ENCODE measurements at regions not wholly inside any gene's neighbourhood (a gene's known extent, or its start where the extent isn't known, plus 50 kb on each side); places are given as distances from the start of the nearest gene placed in this dataset.
"Not testable (repeated sequence)": the region's sequence is repeated elsewhere in the genome, so short reads cannot be mapped to it uniquely, and the experiment has no call there.

DNA sequence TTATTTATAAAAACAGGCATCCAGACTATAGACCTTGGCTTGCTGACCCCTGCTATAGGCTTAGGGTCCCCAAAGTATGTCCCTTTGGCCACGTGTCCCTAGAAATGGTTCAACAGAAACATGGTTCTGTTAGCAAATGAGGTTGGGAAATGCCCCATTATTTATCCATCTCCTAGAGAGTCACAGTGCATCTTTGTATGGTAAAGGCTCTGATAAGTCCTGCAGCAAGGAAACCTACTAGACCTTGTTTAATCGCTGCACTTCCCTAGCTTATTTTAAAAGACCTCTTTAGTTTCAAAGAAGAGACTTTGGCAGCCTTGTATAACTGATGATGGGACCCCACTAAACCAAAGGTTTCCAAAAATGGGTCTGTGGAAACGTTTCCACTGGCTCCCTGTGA is 471.5 kb downstream of the MED13L start:
- H3K4me2 ChIP-seq = no peak overlapping the region
- H3K9me3 ChIP-seq (replicated peaks in 1 of 11) = no peaks in the 10 kb centered on the region
- no peak overlapping the region for H3K4me3 ChIP-seq
- TF ChIP-seq Cebpa-rat (IDR thresholded peaks at IDR 0.05) = no peak
- H3K9ac ChIP-seq = no peak overlapping the region
- no peaks in the 10 kb centered on the region for H3K27me3 ChIP-seq
- H4K20me1 ChIP-seq = no peaks in the 10 kb centered on the region
- H3K27ac ChIP-seq = no peak overlapping the region
- peaks cover 0 to 7% (median 0%) of the 10 kb centered on the region in 10 experiments; a peak in 6 of 20 replicates for H3K4me1 ChIP-seq
- no peaks in the 10 kb centered on the region for H3K36me3 ChIP-seq

DNA sequence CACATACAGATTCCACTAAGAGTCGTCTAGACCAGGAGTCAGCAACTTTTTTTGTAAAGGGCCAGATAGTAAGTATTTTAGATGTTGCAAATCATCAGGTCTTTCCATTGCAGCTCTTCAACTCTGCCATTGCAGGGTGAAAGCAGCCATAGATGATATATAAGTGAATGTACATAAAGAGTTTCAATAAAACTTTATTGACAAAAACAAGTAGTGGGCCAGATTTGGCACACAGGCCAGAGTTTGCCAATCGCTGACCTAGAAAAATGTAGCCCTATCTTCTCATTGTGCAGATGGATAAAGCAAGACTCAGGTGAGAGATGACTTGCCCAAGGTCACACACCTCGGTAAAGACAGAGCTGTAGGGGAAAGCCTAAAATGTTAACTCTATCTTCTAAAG is 474.7 kb downstream of the MED13L start:
- Histone ChIP-seq H3K27ac (no peak overlapping the region), H3K9me3 (replicated peaks in 1 of 11) (no peaks in the 10 kb centered on the region), H3K4me3 (no peak overlapping the region), H3K27me3 (no peaks in the 10 kb centered on the region), H3K36me3 (no peaks in the 10 kb centered on the region), H4K20me1 (no peaks in the 10 kb centered on the region), H3K9ac (no peak overlapping the region), H3K4me1 (no peaks in the 10 kb centered on the region), H3K4me2 (no peak overlapping the region)
- TF ChIP-seq Cebpa-rat (IDR thresholded peaks at IDR 0.05) = no peak

DNA sequence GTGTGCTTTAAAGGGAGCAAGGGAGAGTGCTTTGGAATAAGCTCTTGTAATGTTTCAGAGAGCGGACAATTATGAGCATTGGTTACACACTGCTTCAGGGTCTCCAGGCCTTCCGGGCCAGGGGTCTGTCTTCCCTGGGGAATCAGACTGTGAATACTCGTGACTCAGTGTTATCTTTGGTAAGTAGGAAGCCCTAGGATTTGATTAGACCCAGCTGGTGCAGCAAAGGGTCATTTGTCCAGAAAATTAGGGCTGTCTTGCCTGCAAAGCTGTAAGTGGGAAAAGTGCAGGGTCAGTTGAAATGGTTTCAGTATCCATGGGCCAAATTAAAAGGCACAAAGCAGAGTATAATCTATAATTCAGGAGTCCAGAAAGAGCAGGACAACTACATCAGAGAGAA is 475.6 kb downstream of the MED13L start:
- Histone ChIP-seq H3K36me3 (no peaks in the 10 kb centered on the region), H3K27me3 (no peaks in the 10 kb centered on the region), H3K4me2 (no peak overlapping the region), H3K4me1 (no peaks in the 10 kb centered on the region), H3K27ac (no peak overlapping the region), H3K4me3 (no peak overlapping the region), H4K20me1 (no peaks in the 10 kb centered on the region), H3K9ac (no peak overlapping the region), H3K9me3 (replicated peaks in 1 of 11) (no peaks in the 10 kb centered on the region)
- TF ChIP-seq Cebpa-rat (IDR thresholded peaks at IDR 0.05) = no peak

DNA sequence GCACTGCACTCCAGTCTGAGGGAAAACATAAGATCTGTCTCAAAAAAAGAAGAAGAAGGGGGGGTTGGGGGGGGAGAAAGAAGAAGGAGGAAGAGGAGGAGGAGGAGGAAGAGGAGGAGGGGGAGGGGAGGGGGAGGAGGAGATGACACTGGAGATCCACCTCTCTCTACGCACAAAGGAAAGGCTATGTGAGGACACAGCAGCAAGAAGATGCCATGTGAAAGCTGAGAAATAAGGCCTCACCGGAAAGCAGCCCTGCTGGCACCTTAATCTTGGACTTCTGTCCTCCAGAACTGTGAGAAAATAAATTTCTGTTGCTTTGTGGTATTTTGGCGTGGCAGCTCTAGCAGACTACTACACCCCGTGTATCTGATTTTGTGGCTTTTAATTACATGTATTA is 477.9 kb downstream of the MED13L start:
- H3K9me3 ChIP-seq (replicated peaks in 1 of 11) = no peaks in the 10 kb centered on the region
- H3K27me3 ChIP-seq = no peaks in the 10 kb centered on the region
- TF ChIP-seq Cebpa-rat (IDR thresholded peaks at IDR 0.05) = no peak
- H3K9ac ChIP-seq = no peak overlapping the region
- no peaks in the 10 kb centered on the region for H3K36me3 ChIP-seq
- no peaks in the 10 kb centered on the region for H3K4me1 ChIP-seq
- no peak overlapping the region for H3K4me3 ChIP-seq
- H3K4me2 ChIP-seq = no peak overlapping the region
- H4K20me1 ChIP-seq = no peaks in the 10 kb centered on the region
- no peak overlapping the region for H3K27ac ChIP-seq

DNA sequence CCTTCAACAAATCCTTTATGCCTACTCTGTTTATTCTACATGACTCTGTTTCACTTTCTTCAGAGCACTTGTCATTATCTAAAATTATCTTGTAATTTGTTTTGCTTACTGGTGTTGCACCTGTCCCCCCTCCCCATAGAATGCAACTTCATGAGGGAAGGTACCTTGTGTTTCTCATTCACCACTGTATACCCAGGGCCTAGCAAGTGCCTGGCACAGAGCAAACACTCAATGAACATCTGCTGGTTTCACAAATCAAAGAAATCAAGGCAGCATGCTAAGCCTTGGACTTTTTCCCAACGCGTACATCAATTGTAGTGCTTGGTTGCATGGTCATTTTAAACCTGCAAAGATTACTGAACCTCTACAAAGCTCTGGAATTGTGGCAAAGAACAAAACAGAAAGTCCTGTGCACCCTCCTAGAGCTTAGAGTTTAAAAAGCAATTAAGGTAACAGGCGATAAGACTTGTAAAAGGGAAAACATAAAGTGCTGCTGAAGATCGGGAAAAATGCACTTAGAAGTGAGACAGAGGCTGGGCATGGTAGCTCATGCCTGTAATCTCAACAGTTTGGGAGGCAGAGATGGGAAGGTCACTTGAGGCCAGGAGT is 479.1 kb downstream of the MED13L start:
- Histone ChIP-seq H3K4me3 (no peak overlapping the region), H3K4me1 (no peaks in the 10 kb centered on the region), H4K20me1 (no peaks in the 10 kb centered on the region), H3K4me2 (no peak overlapping the region), H3K27ac (no peak overlapping the region), H3K9ac (no peak overlapping the region), H3K36me3 (no peaks in the 10 kb centered on the region), H3K9me3 (replicated peaks in 1 of 11) (no peaks in the 10 kb centered on the region), H3K27me3 (no peaks in the 10 kb centered on the region)
- TF ChIP-seq Cebpa-rat (IDR thresholded peaks at IDR 0.05) = no peak

DNA sequence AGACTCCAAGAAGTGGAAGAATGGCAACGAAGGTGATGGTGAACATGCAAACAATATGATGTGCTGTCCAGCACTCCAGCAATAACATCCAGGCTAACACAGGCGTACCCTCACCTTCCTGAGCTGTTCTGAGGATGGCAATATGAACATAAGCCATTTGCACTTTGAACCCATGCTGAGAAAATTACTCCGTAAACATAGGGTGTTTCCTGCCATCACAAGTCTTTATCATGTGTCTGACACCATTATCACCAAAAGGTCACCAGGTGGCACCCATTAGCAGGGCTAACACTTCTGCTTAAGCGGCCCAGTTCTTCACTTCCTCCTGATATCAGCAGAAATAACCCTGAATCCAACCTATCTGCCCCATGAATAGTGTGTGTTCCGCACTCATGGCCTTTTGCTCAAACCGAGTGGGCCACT is 482.8 kb downstream of the MED13L start:
- Histone ChIP-seq H3K4me3 (no peak overlapping the region), H3K9ac (no peak overlapping the region), H3K9me3 (replicated peaks in 1 of 11) (no peaks in the 10 kb centered on the region), H3K27ac (no peak overlapping the region), H3K4me1 (no peaks in the 10 kb centered on the region), H3K36me3 (no peaks in the 10 kb centered on the region), H3K4me2 (no peak overlapping the region), H3K27me3 (no peaks in the 10 kb centered on the region), H4K20me1 (no peaks in the 10 kb centered on the region)
- no peak for TF ChIP-seq Cebpa-rat (IDR thresholded peaks at IDR 0.05)

DNA sequence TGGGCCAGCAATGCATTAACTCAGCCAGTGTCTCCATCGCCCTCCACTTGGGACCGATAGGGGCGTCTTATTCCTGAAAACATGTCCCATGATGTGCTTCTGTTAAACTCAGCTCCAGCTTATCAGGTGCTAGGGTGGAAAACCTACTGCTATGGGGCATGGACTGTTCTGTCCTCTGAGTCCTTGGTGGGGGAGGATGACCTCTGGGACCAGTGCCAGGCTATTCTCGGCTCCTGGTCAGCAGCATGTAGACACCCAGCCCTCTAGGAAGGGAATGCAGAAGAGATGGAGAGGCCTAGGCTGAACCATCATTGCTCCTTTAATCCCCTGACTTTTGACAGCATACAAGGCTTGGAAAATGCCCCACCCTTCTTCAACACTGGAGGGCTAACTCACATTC is 486.2 kb downstream of the MED13L start:
- Histone ChIP-seq H3K4me3 (no peak overlapping the region), H3K27me3 (no peaks in the 10 kb centered on the region), H3K36me3 (no peaks in the 10 kb centered on the region), H4K20me1 (no peaks in the 10 kb centered on the region), H3K4me1 (no peaks in the 10 kb centered on the region), H3K4me2 (no peak overlapping the region), H3K27ac (no peak overlapping the region), H3K9ac (no peak overlapping the region), H3K9me3 (replicated peaks in 1 of 11) (no peaks in the 10 kb centered on the region)
- TF ChIP-seq Cebpa-rat (IDR thresholded peaks at IDR 0.05) = no peak

DNA sequence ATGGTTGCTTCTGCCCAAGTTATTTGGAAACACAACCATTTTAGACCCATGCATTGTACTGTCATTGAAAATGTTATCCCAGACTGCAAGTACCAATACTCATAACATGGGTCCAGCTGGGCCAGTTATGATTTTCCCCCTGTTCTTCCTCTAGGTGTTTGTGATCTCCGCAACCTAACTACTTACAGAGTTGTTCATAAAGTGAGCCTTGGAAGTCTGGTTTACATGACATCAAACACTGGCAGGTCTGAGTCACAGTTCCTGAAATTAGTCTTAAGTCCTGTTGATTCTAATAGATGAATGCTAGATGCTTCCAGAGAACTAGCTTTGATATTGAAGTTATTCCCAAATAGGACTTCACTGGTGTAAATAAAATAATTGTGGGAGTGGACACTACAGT is 487.0 kb downstream of the MED13L start:
- Histone ChIP-seq H4K20me1 (no peaks in the 10 kb centered on the region), H3K4me1 (no peaks in the 10 kb centered on the region), H3K27ac (no peak overlapping the region), H3K4me2 (no peak overlapping the region), H3K36me3 (no peaks in the 10 kb centered on the region), H3K4me3 (no peak overlapping the region), H3K9ac (no peak overlapping the region), H3K9me3 (replicated peaks in 1 of 11) (peaks cover 0 to 2% (median 0%) of the 10 kb centered on the region in 11 experiments; a peak in 1 of 22 replicates), H3K27me3 (no peaks in the 10 kb centered on the region)
- no peak for TF ChIP-seq Cebpa-rat (IDR thresholded peaks at IDR 0.05)

DNA sequence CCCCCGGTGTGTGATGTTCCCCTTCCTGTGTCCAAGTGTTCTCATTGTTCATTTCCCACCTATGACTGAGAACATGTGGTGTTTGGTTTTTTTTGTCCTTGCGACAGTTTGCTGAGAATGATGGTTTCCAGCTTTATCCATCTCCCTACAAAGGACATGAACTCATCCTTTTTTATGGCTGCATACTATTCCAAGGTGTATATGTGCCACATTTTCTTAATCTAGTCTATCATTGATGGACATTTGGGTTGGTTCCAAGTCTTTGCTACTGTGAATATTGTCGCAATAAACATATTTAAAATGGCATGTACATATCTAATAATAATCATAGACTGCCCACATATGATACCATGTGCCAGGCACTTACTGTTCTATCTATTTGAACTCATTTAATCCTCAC is 491.0 kb downstream of the MED13L start:
- H3K4me1 ChIP-seq; H3K27ac ChIP-seq; H3K36me3 ChIP-seq; H3K9ac ChIP-seq; H3K4me2 ChIP-seq; H3K27me3 ChIP-seq; H4K20me1 ChIP-seq; H3K4me3 ChIP-seq; H3K9me3 ChIP-seq (replicated peaks in 1 of 11): not testable (repeated sequence)

DNA sequence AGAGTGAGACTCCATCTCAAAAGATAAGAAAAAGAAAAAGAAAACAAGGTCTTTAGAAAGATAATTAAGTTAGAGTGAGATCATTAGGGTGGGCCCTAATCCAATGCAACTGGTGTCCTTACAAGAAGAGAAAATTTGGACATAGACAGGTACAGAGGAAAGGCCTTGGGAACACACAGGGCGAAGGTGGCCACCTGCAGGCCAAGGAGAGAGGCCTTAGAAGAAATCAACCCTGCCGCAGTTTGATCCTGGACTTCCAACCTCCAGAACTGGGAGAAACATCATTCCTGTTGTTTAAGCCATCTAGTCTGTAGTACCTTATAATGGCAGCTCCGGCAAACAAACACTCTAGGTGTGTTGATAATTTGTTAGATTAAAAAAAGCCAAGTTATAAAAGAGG is 491.9 kb downstream of the MED13L start:
- no peak for TF ChIP-seq Cebpa-rat (IDR thresholded peaks at IDR 0.05)
- Histone ChIP-seq H3K4me2 (no peak overlapping the region), H4K20me1 (no peaks in the 10 kb centered on the region), H3K27ac (no peak overlapping the region), H3K36me3 (no peaks in the 10 kb centered on the region), H3K4me1 (no peaks in the 10 kb centered on the region), H3K9ac (no peak overlapping the region), H3K27me3 (no peaks in the 10 kb centered on the region), H3K4me3 (no peak overlapping the region), H3K9me3 (replicated peaks in 1 of 11) (peaks cover 0 to 7% (median 0%) of the 10 kb centered on the region in 11 experiments; a peak in 1 of 22 replicates)

All from BLaER1 treated with 17β-estradiol and CSF1 and Interleukin-3, amounts not matched to agents 10 nM and 100 nM (cell line).